HepG2 (cell line): ENCODE measurements at regions not wholly inside any gene's neighbourhood (a gene's known extent, or its start where the extent isn't known, plus 50 kb on each side); places are given as distances from the start of the nearest gene placed in this dataset.

Experiments
- CC2D1A ChIP-seq: sonication (generic); formaldehyde crosslinking; IDR thresholded peaks from 2 replicates; pipeline ENCODE4 v1.8.1; 2023; ENCODE audit warnings: mild to moderate bottlenecking, missing genetic modification reagents
- CREM ChIP-seq, 2 experiments: sonication (generic) in 1 of 2; formaldehyde crosslinking in 1 of 2; IDR thresholded peaks; 2 replicates each; pipeline versions ENCODE4 v1.4.0 to v1.6.1; 2016 to 2020; ENCODE audit warnings: antibody characterized with exemption in 1 of 2, mild to moderate bottlenecking in 1 of 2, missing genetic modification reagents in 1 of 2
- USF2 ChIP-seq, 2 experiments: sonication (generic) in 1 of 2; formaldehyde crosslinking in 1 of 2; IDR thresholded peaks; 2 replicates each; pipeline versions ENCODE4 v1.5.1 to v1.6.1; 2011 to 2020; ENCODE audit warnings: borderline replicate concordance in 1 of 2, low read depth in 1 of 2, low read length in 1 of 2, mild to moderate bottlenecking in 1 of 2, missing genetic modification reagents in 1 of 2, moderate library complexity in 1 of 2
- TF ChIP-seq, protein P1 (sequence below): sonication (generic); formaldehyde crosslinking; IDR thresholded peaks from 2 replicates; pipeline ENCODE4 v1.4.0; 2020; ENCODE audit warnings: mild to moderate bottlenecking, missing genetic modification reagents
- TF ChIP-seq, protein P2 (sequence below): sonication (generic); formaldehyde crosslinking; IDR thresholded peaks from 2 replicates; pipeline ENCODE4 v1.4.0; 2020; ENCODE audit warnings: missing genetic modification reagents, borderline replicate concordance

DNA sequence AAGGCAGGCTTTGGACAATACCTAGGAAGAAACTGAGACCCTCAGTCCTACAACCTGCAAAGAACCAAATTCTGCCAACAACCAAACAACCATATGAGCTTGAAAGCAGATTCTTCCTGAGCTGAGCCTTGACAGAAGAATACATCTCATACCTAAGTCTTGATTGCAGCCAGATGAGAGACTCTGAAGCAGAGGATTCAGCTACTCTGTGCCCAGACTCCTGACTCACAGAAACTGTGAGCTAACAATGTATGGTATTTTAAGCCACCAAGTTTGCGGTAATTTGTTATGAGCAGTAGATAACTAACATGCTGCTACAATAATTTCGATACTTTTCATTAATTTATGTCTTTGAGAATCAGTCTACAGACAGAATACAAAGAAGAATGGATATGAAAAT, 325.1 kb upstream of the CBLB start (continued):
- TF ChIP-seq USF2 (IDR thresholded peaks at IDR 0.05; ENCODE audit: low read depth, low read length) (no peak), USF2 (CRISPR knock-in tag; IDR thresholded peaks at IDR 0.05; ENCODE audit: borderline replicate concordance) (no peak), CREM (IDR thresholded peaks at IDR 0.05) (no peak), CREM (CRISPR knock-in tag; IDR thresholded peaks at IDR 0.05) (no peak), CC2D1A (CRISPR knock-in tag) (no peak)
- TF ChIP-seq, protein P1, sequence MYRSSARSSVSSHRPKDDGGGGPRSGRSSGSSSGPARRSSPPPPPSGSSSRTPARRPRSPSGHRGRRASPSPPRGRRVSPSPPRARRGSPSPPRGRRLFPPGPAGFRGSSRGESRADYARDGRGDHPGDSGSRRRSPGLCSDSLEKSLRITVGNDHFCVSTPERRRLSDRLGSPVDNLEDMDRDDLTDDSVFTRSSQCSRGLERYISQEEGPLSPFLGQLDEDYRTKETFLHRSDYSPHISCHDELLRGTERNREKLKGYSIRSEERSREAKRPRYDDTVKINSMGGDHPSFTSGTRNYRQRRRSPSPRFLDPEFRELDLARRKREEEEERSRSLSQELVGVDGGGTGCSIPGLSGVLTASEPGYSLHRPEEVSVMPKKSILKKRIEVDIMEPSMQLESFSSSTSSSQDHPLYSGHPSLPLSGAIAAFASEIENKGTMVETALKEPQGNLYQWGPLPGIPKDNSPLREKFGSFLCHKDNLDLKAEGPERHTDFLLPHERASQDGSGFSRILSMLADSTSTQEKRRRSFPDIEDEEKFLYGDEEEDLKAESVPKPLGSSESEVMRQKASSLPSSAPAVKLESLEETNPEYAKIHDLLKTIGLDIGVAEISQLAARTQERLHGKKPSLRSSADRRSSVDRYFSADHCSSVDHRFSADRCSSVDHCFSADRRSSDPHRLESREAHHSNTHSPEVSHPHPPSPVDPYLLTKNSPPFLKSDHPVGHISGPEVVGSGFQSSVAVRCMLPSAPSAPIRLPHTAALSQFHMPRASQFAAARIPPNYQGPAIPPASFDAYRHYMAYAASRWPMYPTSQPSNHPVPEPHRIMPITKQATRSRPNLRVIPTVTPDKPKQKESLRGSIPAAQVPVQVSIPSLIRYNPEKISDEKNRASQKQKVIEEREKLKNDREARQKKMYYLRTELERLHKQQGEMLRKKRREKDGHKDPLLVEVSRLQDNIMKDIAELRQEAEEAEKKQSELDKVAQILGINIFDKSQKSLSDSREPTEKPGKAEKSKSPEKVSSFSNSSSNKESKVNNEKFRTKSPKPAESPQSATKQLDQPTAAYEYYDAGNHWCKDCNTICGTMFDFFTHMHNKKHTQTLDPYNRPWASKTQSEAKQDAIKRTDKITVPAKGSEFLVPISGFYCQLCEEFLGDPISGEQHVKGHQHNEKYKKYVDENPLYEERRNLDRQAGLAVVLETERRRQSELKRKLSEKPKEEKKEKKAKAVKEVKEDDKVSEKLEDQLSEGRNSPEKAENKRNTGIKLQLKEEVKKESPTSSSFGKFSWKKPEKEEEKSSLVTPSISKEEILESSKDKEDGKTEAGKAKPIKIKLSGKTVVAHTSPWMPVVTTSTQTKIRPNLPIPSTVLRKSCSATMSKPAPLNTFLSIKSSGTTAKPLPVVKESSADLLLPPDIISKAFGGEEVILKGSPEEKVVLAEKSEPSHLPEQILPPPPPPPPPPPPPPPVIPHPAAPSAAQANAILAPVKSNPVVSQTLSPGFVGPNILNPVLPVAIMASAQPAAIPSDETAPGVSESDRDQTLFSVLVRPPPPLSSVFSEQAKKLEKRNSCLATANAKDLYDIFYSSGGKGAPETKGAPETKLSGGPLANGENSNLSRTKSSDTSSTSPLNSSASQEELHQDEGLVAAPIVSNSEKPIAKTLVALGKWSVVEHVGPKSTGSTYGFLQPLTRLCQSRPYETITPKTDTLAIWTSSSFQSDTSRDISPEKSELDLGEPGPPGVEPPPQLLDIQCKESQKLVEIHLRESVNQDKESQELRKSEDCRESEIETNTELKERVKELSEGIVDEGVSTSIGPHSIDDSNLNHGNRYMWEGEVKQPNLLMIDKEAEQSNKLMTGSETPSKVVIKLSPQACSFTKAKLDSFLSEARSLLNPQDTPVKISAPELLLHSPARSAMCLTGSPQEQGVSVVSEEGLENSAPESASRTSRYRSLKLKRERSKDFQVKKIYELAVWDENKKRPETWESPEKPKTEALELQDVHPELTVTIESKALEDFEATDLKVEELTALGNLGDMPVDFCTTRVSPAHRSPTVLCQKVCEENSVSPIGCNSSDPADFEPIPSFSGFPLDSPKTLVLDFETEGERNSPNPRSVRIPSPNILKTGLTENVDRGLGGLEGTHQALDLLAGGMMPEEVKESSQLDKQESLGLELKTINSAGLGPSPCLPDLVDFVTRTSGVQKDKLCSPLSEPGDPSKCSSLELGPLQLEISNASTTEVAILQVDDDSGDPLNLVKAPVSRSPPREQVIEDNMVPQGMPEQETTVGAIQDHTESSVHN (CRISPR knock-in tag), result no peak
- TF ChIP-seq, protein P2, sequence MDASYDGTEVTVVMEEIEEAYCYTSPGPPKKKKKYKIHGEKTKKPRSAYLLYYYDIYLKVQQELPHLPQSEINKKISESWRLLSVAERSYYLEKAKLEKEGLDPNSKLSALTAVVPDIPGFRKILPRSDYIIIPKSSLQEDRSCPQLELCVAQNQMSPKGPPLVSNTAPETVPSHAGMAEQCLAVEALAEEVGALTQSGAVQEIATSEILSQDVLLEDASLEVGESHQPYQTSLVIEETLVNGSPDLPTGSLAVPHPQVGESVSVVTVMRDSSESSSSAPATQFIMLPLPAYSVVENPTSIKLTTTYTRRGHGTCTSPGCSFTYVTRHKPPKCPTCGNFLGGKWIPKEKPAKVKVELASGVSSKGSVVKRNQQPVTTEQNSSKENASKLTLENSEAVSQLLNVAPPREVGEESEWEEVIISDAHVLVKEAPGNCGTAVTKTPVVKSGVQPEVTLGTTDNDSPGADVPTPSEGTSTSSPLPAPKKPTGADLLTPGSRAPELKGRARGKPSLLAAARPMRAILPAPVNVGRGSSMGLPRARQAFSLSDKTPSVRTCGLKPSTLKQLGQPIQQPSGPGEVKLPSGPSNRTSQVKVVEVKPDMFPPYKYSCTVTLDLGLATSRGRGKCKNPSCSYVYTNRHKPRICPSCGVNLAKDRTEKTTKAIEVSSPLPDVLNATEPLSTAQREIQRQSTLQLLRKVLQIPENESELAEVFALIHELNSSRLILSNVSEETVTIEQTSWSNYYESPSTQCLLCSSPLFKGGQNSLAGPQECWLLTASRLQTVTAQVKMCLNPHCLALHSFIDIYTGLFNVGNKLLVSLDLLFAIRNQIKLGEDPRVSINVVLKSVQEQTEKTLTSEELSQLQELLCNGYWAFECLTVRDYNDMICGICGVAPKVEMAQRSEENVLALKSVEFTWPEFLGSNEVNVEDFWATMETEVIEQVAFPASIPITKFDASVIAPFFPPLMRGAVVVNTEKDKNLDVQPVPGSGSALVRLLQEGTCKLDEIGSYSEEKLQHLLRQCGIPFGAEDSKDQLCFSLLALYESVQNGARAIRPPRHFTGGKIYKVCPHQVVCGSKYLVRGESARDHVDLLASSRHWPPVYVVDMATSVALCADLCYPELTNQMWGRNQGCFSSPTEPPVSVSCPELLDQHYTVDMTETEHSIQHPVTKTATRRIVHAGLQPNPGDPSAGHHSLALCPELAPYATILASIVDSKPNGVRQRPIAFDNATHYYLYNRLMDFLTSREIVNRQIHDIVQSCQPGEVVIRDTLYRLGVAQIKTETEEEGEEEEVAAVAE, result no peak
- TF ChIP-seq, all 625 proteins: peak for 0
